H9 (cell line): ENCODE measurements at regions not wholly inside any gene's neighbourhood (a gene's known extent, or its start where the extent isn't known, plus 50 kb on each side); places are given as distances from the start of the nearest gene placed in this dataset.

ENCODE experiments used
- DNase-seq: peaks from one replicate; pipeline ENCODE4 v3.0.0-alpha.2; 2017
- H2AFZ ChIP-seq: one replicate; pipeline ENCODE4 v1.6.1; 2013; ENCODE audit warnings: mild to moderate bottlenecking, low read length, control low read depth, moderate library complexity
- H2AK5ac ChIP-seq: 2 replicates; pipeline ENCODE4 v1.6.1; 2013; ENCODE audit warnings: low read length, control low read depth, mixed read lengths; ENCODE audit not compliant: insufficient read length
- H2BK120ac ChIP-seq: one replicate; pipeline ENCODE4 v1.6.1; 2013; ENCODE audit warnings: low read depth, mild to moderate bottlenecking, low read length, control low read depth, inconsistent platforms; ENCODE audit not compliant: poor library complexity, severe bottlenecking
- H2BK12ac ChIP-seq: 2 replicates; pipeline ENCODE4 v1.6.1; 2013; ENCODE audit warnings: low read length, control low read depth, mixed read lengths, low read depth; ENCODE audit not compliant: insufficient read length
- H2BK15ac ChIP-seq: 2 replicates; pipeline ENCODE4 v1.6.1; 2013; ENCODE audit warnings: low read depth, low read length, control low read depth
- H2BK20ac ChIP-seq: one replicate; pipeline ENCODE4 v1.6.1; 2013; ENCODE audit warnings: low read depth, mild to moderate bottlenecking, low read length, control low read depth, inconsistent platforms; ENCODE audit not compliant: poor library complexity, severe bottlenecking
- H2BK5ac ChIP-seq: 2 replicates; pipeline ENCODE4 v1.6.1; 2013; ENCODE audit warnings: low read length, control low read depth, mixed read lengths; ENCODE audit not compliant: insufficient read length
- H3K14ac ChIP-seq: 2 replicates; pipeline ENCODE4 v1.6.1; 2013; ENCODE audit warnings: low read length, control low read depth; ENCODE audit not compliant: insufficient read depth
- H3K18ac ChIP-seq: 2 replicates; pipeline ENCODE4 v1.6.1; 2013; ENCODE audit warnings: low read depth, mild to moderate bottlenecking, mixed read lengths, low read length, control low read depth; ENCODE audit not compliant: insufficient read length
- H3K23ac ChIP-seq: 2 replicates; pipeline ENCODE4 v1.6.1; 2013; ENCODE audit warnings: low read length, control low read depth, mixed read lengths, low read depth; ENCODE audit not compliant: insufficient read length
- H3K23me2 ChIP-seq: 2 replicates; pipeline ENCODE4 v1.6.1; 2013; ENCODE audit warnings: low read depth, mild to moderate bottlenecking, mixed read lengths, low read length, control low read depth; ENCODE audit not compliant: insufficient read length, poor library complexity, severe bottlenecking
- H3K27ac ChIP-seq: 2 replicates; pipeline ENCODE4 v1.5.1; 2013; ENCODE audit warnings: low read length, control low read depth, mixed read lengths, low read depth; ENCODE audit not compliant: insufficient read length
- H3K27me3 ChIP-seq: 2 replicates; pipeline ENCODE4 v1.6.1; 2013; ENCODE audit warnings: low read length, control low read depth, inconsistent platforms; ENCODE audit not compliant: insufficient read depth
- H3K4ac ChIP-seq: 2 replicates; pipeline ENCODE4 v1.6.1; 2013; ENCODE audit warnings: low read depth, mild to moderate bottlenecking, control low read depth, inconsistent platforms, low read length, moderate library complexity
- H3K4me1 ChIP-seq: 2 replicates; pipeline ENCODE4 v1.6.1; 2013; ENCODE audit warnings: low read length, control low read depth, inconsistent platforms; ENCODE audit not compliant: insufficient read depth
- H3K4me2 ChIP-seq: 2 replicates; pipeline ENCODE4 v1.6.1; 2013; ENCODE audit warnings: low read length, control low read depth, mixed read lengths; ENCODE audit not compliant: insufficient read length, insufficient read depth
- H3K56ac ChIP-seq: 2 replicates; pipeline ENCODE4 v1.6.1; 2013; ENCODE audit warnings: low read depth, mild to moderate bottlenecking, mixed read lengths, low read length, control low read depth; ENCODE audit not compliant: insufficient read length
- H3K79me1 ChIP-seq: 2 replicates; pipeline ENCODE4 v1.6.1; 2013; ENCODE audit warnings: low read depth, mild to moderate bottlenecking, moderate library complexity, low read length, control low read depth, inconsistent platforms; ENCODE audit not compliant: insufficient read depth, poor library complexity, severe bottlenecking
- H3K79me2 ChIP-seq: 2 replicates; pipeline ENCODE4 v1.6.1; 2013; ENCODE audit warnings: low read length, control low read depth, inconsistent platforms; ENCODE audit not compliant: insufficient read depth
- H3K9ac ChIP-seq: 2 replicates; pipeline ENCODE4 v1.6.1; 2013; ENCODE audit warnings: low read length, control low read depth, mixed read lengths; ENCODE audit not compliant: insufficient read length; ENCODE audit errors: extremely low read depth
- H3K9me3 ChIP-seq: one replicate; pipeline ENCODE4 v1.6.1; 2013; ENCODE audit warnings: low read depth, low read length, inconsistent platforms; ENCODE audit not compliant: control insufficient read depth
- H3T11ph ChIP-seq: one replicate; pipeline ENCODE4 v1.6.1; 2013; ENCODE audit warnings: mild to moderate bottlenecking, low read length, control low read depth, inconsistent platforms
- H4K20me1 ChIP-seq: one replicate; pipeline ENCODE4 v1.6.1; 2013; ENCODE audit not compliant: control insufficient read depth, insufficient read length, insufficient read depth
- H4K5ac ChIP-seq: 2 replicates; pipeline ENCODE4 v1.6.1; 2013; ENCODE audit warnings: low read depth, mild to moderate bottlenecking, mixed read lengths, low read length, control low read depth; ENCODE audit not compliant: insufficient read length
- H4K8ac ChIP-seq: replicated peaks from 2 replicates; pipeline ENCODE4 v1.6.1; 2013; ENCODE audit warnings: low read length, control low read depth, mixed read lengths, low read depth; ENCODE audit not compliant: insufficient read length
- H4K91ac ChIP-seq: 2 replicates; pipeline ENCODE4 v1.6.1; 2013; ENCODE audit warnings: low read depth, mild to moderate bottlenecking, moderate library complexity, mixed read lengths, low read length, control low read depth; ENCODE audit not compliant: insufficient read length
- H3K27ac Mint-ChIP-seq, 3 experiments: 2 replicates in 2 of 3; 3 replicates in 1 of 3; pipeline ENCODE4 v1.8.0; 2020 to 2021; ENCODE audit warnings: mixed read lengths in 3 of 3, mild to moderate bottlenecking in 1 of 3, moderate library complexity in 1 of 3
- H3K27me3 Mint-ChIP-seq: 2 replicates; pipeline ENCODE4 v1.8.0; 2021; ENCODE audit warnings: low read depth, mild to moderate bottlenecking, moderate library complexity, mixed read lengths
- H3K36me3 Mint-ChIP-seq, 3 experiments: 2 replicates in 2 of 3; 3 replicates in 1 of 3; pipeline ENCODE4 v1.8.0; 2020 to 2021; ENCODE audit warnings: low read depth in 3 of 3, mixed read lengths in 3 of 3; ENCODE audit not compliant: insufficient read depth in 1 of 3
- H3K4me1 Mint-ChIP-seq, 2 experiments: 2 replicates each; pipeline ENCODE4 v1.8.0; 2020; ENCODE audit warnings: mixed read lengths in 2 of 2
- H3K4me3 Mint-ChIP-seq, 2 experiments: 2 replicates in 1 of 2; 3 replicates in 1 of 2; pipeline ENCODE4 v1.8.0; 2020 to 2021; ENCODE audit warnings: mild to moderate bottlenecking in 2 of 2, mixed read lengths in 2 of 2, moderate library complexity in 1 of 2
- H3K9me3 Mint-ChIP-seq, 2 experiments: 2 replicates in 1 of 2; 3 replicates in 1 of 2; pipeline ENCODE4 v1.8.0; 2020; ENCODE audit warnings: mild to moderate bottlenecking in 2 of 2, mixed read lengths in 2 of 2, moderate library complexity in 1 of 2
- CTCF ChIP-seq: fragments of 200-600 bp; sonication (generic); conservative IDR thresholded peaks from 3 replicates; pipeline ENCODE4 v1.8.0; 2021; ENCODE audit warnings: antibody characterized with exemption, mild to moderate bottlenecking
- WGBS: extraction: QIAGEN DNeasy Blood & Tissue Kit; methylation state at CpG from one replicate; pipeline ENCODE4 v1.1.7; 2013; ENCODE audit warnings: missing lambda C conversion rate, low lambda C conversion rate, mixed read lengths; ENCODE audit not compliant: insufficient read length; ENCODE audit errors: extremely low coverage; 5-methylcytosine and 5-hydroxymethylcytosine counted together

GRCh38 chr6:66788579-66788978 is 1081.6 kb upstream of the EYS start:
- no peak overlapping the region for H4K91ac ChIP-seq
- no peak overlapping the region for H3K9ac ChIP-seq
- H3K4ac ChIP-seq: no peak overlapping the region
- no peaks in the 10 kb centered on the region for H3K79me2 ChIP-seq
- Mint-ChIP-seq H3K36me3 (no peaks in the 10 kb centered on the region; a peak in 1 of 7 replicates), H3K27ac (no peak overlapping the region), H3K4me1 (no peaks in the 10 kb centered on the region), H3K27me3 (no peaks in the 10 kb centered on the region), H3K9me3 (no peaks in the 10 kb centered on the region), H3K4me3 (no peak overlapping the region)
- no peak overlapping the region for H2BK20ac ChIP-seq
- H3K4me1 ChIP-seq: no peaks in the 10 kb centered on the region
- no peak overlapping the region for H2BK12ac ChIP-seq
- no peaks in the 10 kb centered on the region for H3K79me1 ChIP-seq
- H3K27me3 ChIP-seq: no peaks in the 10 kb centered on the region
- H2BK15ac ChIP-seq: no peak overlapping the region
- H4K5ac ChIP-seq: no peak overlapping the region
- H4K8ac ChIP-seq: no peak overlapping the region
- no peak overlapping the region for H3K14ac ChIP-seq
- H3T11ph ChIP-seq: no peak overlapping the region
- DNase-seq: no peak
- no peak overlapping the region for H2AFZ ChIP-seq
- no peaks in the 10 kb centered on the region for H3K23me2 ChIP-seq
- H3K56ac ChIP-seq: no peak overlapping the region
- WGBS: no CpG with 5 or more reads among the region's 3 CpGs
- no peak for TF ChIP-seq CTCF
- no peak overlapping the region for H3K4me2 ChIP-seq
- H2BK120ac ChIP-seq: no peak overlapping the region
- H3K23ac ChIP-seq: no peak overlapping the region
- no peak overlapping the region for H3K18ac ChIP-seq
- no peak overlapping the region for H2AK5ac ChIP-seq
- H4K20me1 ChIP-seq: no peaks in the 10 kb centered on the region
- H2BK5ac ChIP-seq: no peak overlapping the region
- no peaks in the 10 kb centered on the region for H3K9me3 ChIP-seq
- no peak overlapping the region for H3K27ac ChIP-seq
